Lower leg skin (tissue), 4 donors: ENCODE measurements at regions not wholly inside any gene's neighbourhood (a gene's known extent, or its start where the extent isn't known, plus 50 kb on each side); places are given as distances from the start of the nearest gene placed in this dataset.

Source experiments
- DNase-seq, 2 donors: peaks; one replicate each; pipeline ENCODE4 v3.0.0-alpha.2; 2019; ENCODE audit warnings: low spot score in 2 of 2
- H3K4me3 ChIP-seq: fragments of 200-600 bp; sonication (generic); 2 replicates; pipeline ENCODE4 v1.5.1; 2017; ENCODE audit warnings: mild to moderate bottlenecking, low read depth; ENCODE audit not compliant: poor library complexity, severe bottlenecking
- POLR2A ChIP-seq, 2 donors: fragments of 450-650 bp; IDR thresholded peaks; one replicate each; pipeline ENCODE4 v1.6.1; 2016 to 2017; ENCODE audit warnings: antibody characterized with exemption in 2 of 2, mild to moderate bottlenecking in 1 of 2, moderate library complexity in 1 of 2
- WGBS, 2 donors: methylation state at CpG; one replicate each; pipeline ENCODE4 v1.1.5; 2018; 5-methylcytosine and 5-hydroxymethylcytosine counted together
- intact Hi-C: fragments of 100-400 bp; cut with DNase I; formaldehyde crosslinking; loops from one replicate; pipeline ENCODE4 v1.15.0; 2023; ENCODE audit warnings: low total_unique reads
- TF ChIP-seq, protein P1 (sequence below), 3 donors: fragments of 450-650 bp; IDR thresholded peaks; one replicate each; pipeline ENCODE4 v1.5.1; 2016; ENCODE audit warnings: antibody characterized with exemption in 3 of 3, mild to moderate bottlenecking in 3 of 3, moderate library complexity in 2 of 3

GRCh38 chr19:29086646-29087045 lies 126.3 kb downstream of the UQCRFS1 start:
- DNase-seq, result no peak
- intact Hi-C loops, result no loop called here
- TF ChIP-seq POLR2A (IDR thresholded peaks at IDR 0.05), result no peak
- TF ChIP-seq, protein P1, sequence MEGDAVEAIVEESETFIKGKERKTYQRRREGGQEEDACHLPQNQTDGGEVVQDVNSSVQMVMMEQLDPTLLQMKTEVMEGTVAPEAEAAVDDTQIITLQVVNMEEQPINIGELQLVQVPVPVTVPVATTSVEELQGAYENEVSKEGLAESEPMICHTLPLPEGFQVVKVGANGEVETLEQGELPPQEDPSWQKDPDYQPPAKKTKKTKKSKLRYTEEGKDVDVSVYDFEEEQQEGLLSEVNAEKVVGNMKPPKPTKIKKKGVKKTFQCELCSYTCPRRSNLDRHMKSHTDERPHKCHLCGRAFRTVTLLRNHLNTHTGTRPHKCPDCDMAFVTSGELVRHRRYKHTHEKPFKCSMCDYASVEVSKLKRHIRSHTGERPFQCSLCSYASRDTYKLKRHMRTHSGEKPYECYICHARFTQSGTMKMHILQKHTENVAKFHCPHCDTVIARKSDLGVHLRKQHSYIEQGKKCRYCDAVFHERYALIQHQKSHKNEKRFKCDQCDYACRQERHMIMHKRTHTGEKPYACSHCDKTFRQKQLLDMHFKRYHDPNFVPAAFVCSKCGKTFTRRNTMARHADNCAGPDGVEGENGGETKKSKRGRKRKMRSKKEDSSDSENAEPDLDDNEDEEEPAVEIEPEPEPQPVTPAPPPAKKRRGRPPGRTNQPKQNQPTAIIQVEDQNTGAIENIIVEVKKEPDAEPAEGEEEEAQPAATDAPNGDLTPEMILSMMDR (IDR thresholded peaks at IDR 0.05), result no peak
- H3K4me3 ChIP-seq, result no peak overlapping the region
- WGBS, 2 donors, result 91% methylated on average over 10 of the region's 10 CpGs

DNA sequence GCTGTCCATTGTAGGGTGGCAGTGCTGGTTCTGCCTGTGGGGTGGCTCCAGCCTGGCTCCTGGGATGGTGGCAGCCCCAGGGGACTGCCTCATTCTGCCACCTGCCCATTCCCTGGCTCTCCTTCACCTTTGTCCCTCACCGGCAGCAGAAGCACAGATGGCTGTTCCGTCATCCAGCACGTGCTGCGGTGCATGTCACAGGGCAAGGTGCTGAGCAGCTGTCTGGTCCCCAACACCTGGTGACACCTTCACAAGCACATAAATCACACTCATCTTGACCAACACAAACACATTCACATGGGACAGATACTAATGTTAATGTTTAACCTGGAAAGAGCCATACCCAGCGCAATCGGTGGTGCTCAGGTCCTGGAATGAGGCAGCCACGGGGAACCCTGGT lies 126.8 kb downstream of the UQCRFS1 start:
- no peak for DNase-seq
- intact Hi-C loops, result no loop called here
- no peak overlapping the region for H3K4me3 ChIP-seq
- 81 to 86% methylated on average over 7 of the region's 7 CpGs for whole genome bisulfite sequencing, 2 donors
- TF ChIP-seq, protein P1 (IDR thresholded peaks at IDR 0.05), result no peak
- no peak for TF ChIP-seq POLR2A (IDR thresholded peaks at IDR 0.05)

- 70 to 77% methylated on average over 3 of the region's 3 CpGs for WGBS, 2 donors
- H3K4me3 ChIP-seq, result no peak overlapping the region
- no peak for TF ChIP-seq POLR2A (IDR thresholded peaks at IDR 0.05)
- TF ChIP-seq, protein P1 (IDR thresholded peaks at IDR 0.05), result no peak
- DNase-seq, result no peak
- intact Hi-C loops, result no loop called here
Observed at GRCh38 chr19:29085630-29086029, 127.3 kb downstream of the UQCRFS1 start.

DNA sequence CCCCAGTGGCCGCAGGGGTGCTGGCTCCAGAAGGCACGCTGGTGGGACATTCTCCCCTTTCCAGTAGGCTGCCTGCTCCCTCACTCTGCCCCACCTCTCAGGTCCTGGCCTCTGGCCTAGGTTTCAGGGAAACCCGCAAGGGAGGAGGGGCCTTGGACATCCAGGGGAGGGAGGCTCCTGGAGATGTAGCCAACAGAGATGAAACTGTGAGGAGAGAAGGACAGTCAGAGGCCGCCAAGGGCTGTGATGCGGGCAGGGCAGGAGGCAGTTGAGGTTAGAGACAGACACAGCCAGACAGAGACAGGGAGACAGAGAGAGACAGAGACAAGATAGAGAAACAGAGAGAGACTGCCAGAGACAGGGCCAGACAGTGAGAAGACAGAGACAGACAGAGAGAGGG lies 127.7 kb downstream of the UQCRFS1 start:
- no peak overlapping the region for H3K4me3 ChIP-seq
- intact Hi-C loops, result no loop called here
- WGBS, 2 donors, result 55 to 60% methylated on average over 5 of the region's 5 CpGs
- DNase-seq, result no peak
- TF ChIP-seq, protein P1 (IDR thresholded peaks at IDR 0.05), result no peak
- no peak for TF ChIP-seq POLR2A (IDR thresholded peaks at IDR 0.05)

- DNase-seq, result peak in 1 of 2 donors; percentile 61
- TF ChIP-seq POLR2A (IDR thresholded peaks at IDR 0.05), result no peak
- TF ChIP-seq, protein P1 (IDR thresholded peaks at IDR 0.05), result no peak
- intact Hi-C loops, result no loop called here
- WGBS, 2 donors, result 61 to 73% methylated on average over 9 of the region's 9 CpGs
- H3K4me3 ChIP-seq, result no peak overlapping the region
Observed at GRCh38 chr19:29084266-29084665, 128.7 kb downstream of the UQCRFS1 start.

DNA sequence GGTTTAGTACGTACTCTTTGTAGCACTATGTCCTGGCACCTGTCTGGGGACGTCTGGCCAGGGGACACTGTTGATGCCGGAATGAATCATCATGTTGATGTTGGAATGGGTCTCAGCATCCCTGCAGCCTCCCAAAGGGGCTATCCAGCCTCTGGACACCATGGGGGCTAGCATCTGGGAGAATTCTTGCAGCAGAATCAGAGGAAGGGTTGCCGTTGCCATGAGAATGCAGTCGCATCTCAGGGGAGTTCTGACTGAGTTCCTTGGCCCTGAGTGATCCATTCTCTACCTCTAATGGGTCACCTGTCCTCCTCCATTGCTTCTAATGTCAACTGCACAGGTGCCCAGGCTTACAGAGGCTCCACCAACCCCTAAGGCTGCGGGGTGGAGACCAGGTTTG lies 129.1 kb downstream of the UQCRFS1 start:
- DNase-seq, result peak in 1 of 2 donors; percentile 54
- WGBS, 2 donors, result 64 to 81% methylated on average over 6 of the region's 6 CpGs
- TF ChIP-seq, protein P1 (IDR thresholded peaks at IDR 0.05), result no peak
- no peak for TF ChIP-seq POLR2A (IDR thresholded peaks at IDR 0.05)
- no peak overlapping the region for H3K4me3 ChIP-seq
- intact Hi-C loops, result no loop called here
